Neural progenitor cell (in vitro differentiated cells): ENCODE measurements at regions not wholly inside any gene's neighbourhood (a gene's known extent, or its start where the extent isn't known, plus 50 kb on each side); places are given as distances from the start of the nearest gene placed in this dataset.

Experiments
- DNase-seq: peaks from one replicate; pipeline ENCODE4 v3.0.0-alpha.2; 2016; ENCODE audit warnings: low spot score
- H2AFZ ChIP-seq: fragments of 200-600 bp; sonication (generic); replicated peaks from 2 replicates; pipeline ENCODE4 v1.6.1; 2016; ENCODE audit warnings: antibody characterized with exemption
- H3F3A ChIP-seq: fragments of 200-600 bp; sonication (generic); 2 replicates; pipeline ENCODE4 v1.6.1; 2016; ENCODE audit warnings: antibody characterized with exemption, low read depth
- H3K27ac ChIP-seq: fragments of 200-600 bp; sonication (generic); 2 replicates; pipeline ENCODE4 v1.5.1; 2016; ENCODE audit warnings: mild to moderate bottlenecking
- H3K27me3 ChIP-seq: fragments of 200-600 bp; sonication (generic); 2 replicates; pipeline ENCODE4 v1.6.1; 2016; ENCODE audit warnings: mild to moderate bottlenecking, moderate library complexity
- H3K36me3 ChIP-seq: fragments of 200-600 bp; sonication (generic); 2 replicates; pipeline ENCODE4 v1.5.1; 2016
- H3K4me1 ChIP-seq: fragments of 200-600 bp; sonication (generic); 2 replicates; pipeline ENCODE4 v1.6.1; 2016; ENCODE audit warnings: mixed run types
- H3K4me2 ChIP-seq: fragments of 200-600 bp; sonication (generic); 2 replicates; pipeline ENCODE4 v1.6.1; 2016
- H3K4me3 ChIP-seq: fragments of 200-600 bp; sonication (generic); 2 replicates; pipeline ENCODE4 v1.5.1; 2016
- H3K79me2 ChIP-seq: fragments of 200-600 bp; sonication (generic); 2 replicates; pipeline ENCODE4 v1.6.1; 2016; ENCODE audit warnings: low read depth
- H3K9ac ChIP-seq: fragments of 200-600 bp; sonication (generic); 2 replicates; pipeline ENCODE4 v1.6.1; 2016
- H3K9me3 ChIP-seq: fragments of 200-600 bp; sonication (generic); 2 replicates; pipeline ENCODE4 v1.5.1; 2016; ENCODE audit warnings: low read depth
- H4K20me1 ChIP-seq: fragments of 200-600 bp; sonication (generic); 2 replicates; pipeline ENCODE4 v1.6.1; 2016; ENCODE audit warnings: low read depth
- H3K27ac Mint-ChIP-seq: 3 replicates; pipeline ENCODE4 v1.8.0; 2021; ENCODE audit warnings: mixed read lengths
- H3K27me3 Mint-ChIP-seq: 2 replicates; pipeline ENCODE4 v1.8.0; 2022; ENCODE audit warnings: low read depth, mild to moderate bottlenecking, inconsistent platforms, moderate library complexity, mixed read lengths; ENCODE audit not compliant: insufficient read depth
- H3K36me3 Mint-ChIP-seq: 3 replicates; pipeline ENCODE4 v1.8.0; 2021; ENCODE audit warnings: mixed read lengths
- H3K4me1 Mint-ChIP-seq: 3 replicates; pipeline ENCODE4 v1.8.0; 2021; ENCODE audit warnings: mixed read lengths
- H3K4me3 Mint-ChIP-seq: 3 replicates; pipeline ENCODE4 v1.8.0; 2021; ENCODE audit warnings: mild to moderate bottlenecking, moderate library complexity, mixed read lengths
- H3K9me3 Mint-ChIP-seq: 3 replicates; pipeline ENCODE4 v1.8.0; 2020; ENCODE audit warnings: mixed read lengths
- EZH2 ChIP-seq: fragments of 200-600 bp; sonication (generic); IDR thresholded peaks from 2 replicates; pipeline ENCODE4 v1.6.1; 2017; ENCODE audit warnings: antibody characterized with exemption, mild to moderate bottlenecking, moderate library complexity
- EZH2phosphoT487 ChIP-seq: fragments of 200-600 bp; sonication (generic); IDR thresholded peaks from 2 replicates; pipeline ENCODE4 v1.6.1; 2017; ENCODE audit warnings: antibody characterized with exemption
- TF ChIP-seq, protein P1 (sequence below): fragments of 200-600 bp; sonication (generic); IDR thresholded peaks from 2 replicates; pipeline ENCODE4 v1.5.1; 2017; ENCODE audit warnings: antibody characterized with exemption, mild to moderate bottlenecking

DNA sequence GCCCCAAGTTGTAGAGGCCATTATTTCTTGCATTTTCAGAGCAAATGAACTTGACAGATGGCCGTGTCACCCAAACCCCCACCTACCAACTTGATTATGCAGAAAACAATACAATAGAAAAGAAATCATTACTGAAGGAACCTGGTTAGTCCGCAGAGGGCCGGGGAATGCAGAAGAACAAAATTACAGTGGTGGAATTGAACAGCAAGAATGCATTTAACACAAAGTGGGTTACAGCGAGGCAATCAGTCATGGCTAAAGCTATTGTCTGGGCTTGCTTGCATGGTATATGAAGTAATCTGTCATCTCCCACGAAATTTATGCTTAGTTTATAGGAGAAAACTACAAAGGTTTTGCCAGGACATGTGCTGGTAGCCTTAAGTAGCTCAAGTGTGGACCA is 238.3 kb upstream of the IRX1 start:
- Histone ChIP-seq H3K4me2 (no peak overlapping the region), H3K9me3 (no peaks in the 10 kb centered on the region), H3K27me3 (no peaks in the 10 kb centered on the region), H4K20me1 (no peaks in the 10 kb centered on the region), H3K79me2 (no peaks in the 10 kb centered on the region), H3K36me3 (no peaks in the 10 kb centered on the region), H2AFZ (no peak overlapping the region), H3K9ac (no peak overlapping the region), H3K4me3 (no peak overlapping the region), H3K27ac (no peak overlapping the region), H3F3A (no peaks in the 10 kb centered on the region), H3K4me1 (no peaks in the 10 kb centered on the region)
- peaks cover 4% of the 10 kb centered on the region for H3K27me3 Mint-ChIP-seq
- no peaks in the 10 kb centered on the region for H3K36me3 Mint-ChIP-seq
- no peak overlapping the region for H3K27ac Mint-ChIP-seq
- no peak for DNase-seq
- TF ChIP-seq, protein P1, sequence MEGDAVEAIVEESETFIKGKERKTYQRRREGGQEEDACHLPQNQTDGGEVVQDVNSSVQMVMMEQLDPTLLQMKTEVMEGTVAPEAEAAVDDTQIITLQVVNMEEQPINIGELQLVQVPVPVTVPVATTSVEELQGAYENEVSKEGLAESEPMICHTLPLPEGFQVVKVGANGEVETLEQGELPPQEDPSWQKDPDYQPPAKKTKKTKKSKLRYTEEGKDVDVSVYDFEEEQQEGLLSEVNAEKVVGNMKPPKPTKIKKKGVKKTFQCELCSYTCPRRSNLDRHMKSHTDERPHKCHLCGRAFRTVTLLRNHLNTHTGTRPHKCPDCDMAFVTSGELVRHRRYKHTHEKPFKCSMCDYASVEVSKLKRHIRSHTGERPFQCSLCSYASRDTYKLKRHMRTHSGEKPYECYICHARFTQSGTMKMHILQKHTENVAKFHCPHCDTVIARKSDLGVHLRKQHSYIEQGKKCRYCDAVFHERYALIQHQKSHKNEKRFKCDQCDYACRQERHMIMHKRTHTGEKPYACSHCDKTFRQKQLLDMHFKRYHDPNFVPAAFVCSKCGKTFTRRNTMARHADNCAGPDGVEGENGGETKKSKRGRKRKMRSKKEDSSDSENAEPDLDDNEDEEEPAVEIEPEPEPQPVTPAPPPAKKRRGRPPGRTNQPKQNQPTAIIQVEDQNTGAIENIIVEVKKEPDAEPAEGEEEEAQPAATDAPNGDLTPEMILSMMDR, result no peak
- TF ChIP-seq EZH2 (no peak), EZH2phosphoT487 (no peak)
- peaks cover 4% of the 10 kb centered on the region for H3K4me1 Mint-ChIP-seq
- no peak overlapping the region for H3K4me3 Mint-ChIP-seq
- H3K9me3 Mint-ChIP-seq, result peaks cover 4% of the 10 kb centered on the region

DNA sequence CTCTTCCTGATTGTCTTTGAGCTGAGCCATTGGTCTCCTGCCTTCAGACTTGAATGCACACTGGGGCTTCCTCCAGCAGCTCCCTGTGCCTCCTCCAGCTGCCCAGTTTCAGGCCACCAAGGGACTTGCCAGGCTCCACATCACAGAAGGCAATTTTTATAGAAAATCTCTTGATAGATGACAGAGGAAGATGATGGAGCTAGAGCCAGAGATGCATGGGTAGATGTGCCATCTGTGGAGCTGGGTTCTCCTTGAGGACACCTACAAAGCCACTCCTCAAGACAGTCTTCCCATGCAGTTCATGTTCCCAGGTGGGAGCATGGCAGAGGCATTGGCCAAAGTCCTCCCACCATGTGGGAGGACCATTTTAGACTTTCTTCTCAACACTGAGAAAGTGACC is 239.6 kb upstream of the IRX1 start:
- no peak overlapping the region for H3K27ac ChIP-seq
- TF ChIP-seq EZH2phosphoT487 (no peak), EZH2 (no peak)
- TF ChIP-seq, protein P1, result no peak
- no peak overlapping the region for H3K27ac Mint-ChIP-seq
- H2AFZ ChIP-seq, result no peak overlapping the region
- no peak overlapping the region for H3K4me3 ChIP-seq
- DNase-seq, result no peak
- peaks cover 4% of the 10 kb centered on the region for H3K4me1 Mint-ChIP-seq
- no peaks in the 10 kb centered on the region for H4K20me1 ChIP-seq
- no peaks in the 10 kb centered on the region for H3F3A ChIP-seq
- H3K79me2 ChIP-seq, result no peaks in the 10 kb centered on the region
- H3K4me2 ChIP-seq, result no peak overlapping the region
- H3K36me3 ChIP-seq, result no peaks in the 10 kb centered on the region
- no peak overlapping the region for H3K4me3 Mint-ChIP-seq
- no peak overlapping the region for H3K9ac ChIP-seq
- H3K4me1 ChIP-seq, result no peaks in the 10 kb centered on the region
- H3K9me3 Mint-ChIP-seq, result peaks cover 2% of the 10 kb centered on the region
- no peaks in the 10 kb centered on the region for H3K27me3 ChIP-seq
- H3K27me3 Mint-ChIP-seq, result peaks cover 6% of the 10 kb centered on the region
- H3K36me3 Mint-ChIP-seq, result no peaks in the 10 kb centered on the region
- no peaks in the 10 kb centered on the region for H3K9me3 ChIP-seq

DNA sequence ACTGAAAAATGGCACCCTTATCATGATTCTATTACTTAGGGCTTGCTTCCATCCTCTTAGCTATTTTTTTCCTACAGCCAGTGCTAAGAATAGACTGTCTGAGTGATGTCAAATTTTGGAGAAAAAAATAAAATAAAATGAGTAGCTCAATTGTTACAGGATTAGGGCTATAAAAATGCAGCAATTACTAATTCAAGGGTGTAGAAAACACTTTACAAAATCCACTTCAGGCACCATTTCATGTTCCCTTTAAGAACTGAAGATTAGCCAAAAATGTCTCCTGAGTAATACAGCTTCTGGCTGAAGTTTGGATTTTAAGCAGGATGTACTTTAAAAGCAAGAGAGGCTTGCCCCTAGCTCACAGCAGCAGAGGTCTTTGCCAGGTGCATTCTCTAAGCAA is 240.5 kb upstream of the IRX1 start:
- no peak for DNase-seq
- Histone ChIP-seq H2AFZ (no peak overlapping the region), H3K36me3 (no peaks in the 10 kb centered on the region), H3K79me2 (no peaks in the 10 kb centered on the region), H4K20me1 (no peaks in the 10 kb centered on the region), H3K4me2 (no peak overlapping the region), H3K4me3 (no peak overlapping the region), H3K27ac (no peak overlapping the region), H3K27me3 (no peaks in the 10 kb centered on the region), H3K9me3 (no peaks in the 10 kb centered on the region), H3K9ac (no peak overlapping the region), H3K4me1 (no peaks in the 10 kb centered on the region), H3F3A (no peaks in the 10 kb centered on the region)
- no peaks in the 10 kb centered on the region for H3K36me3 Mint-ChIP-seq
- H3K27me3 Mint-ChIP-seq, result peaks cover 8% of the 10 kb centered on the region
- H3K4me3 Mint-ChIP-seq, result no peak overlapping the region
- no peak overlapping the region for H3K27ac Mint-ChIP-seq
- H3K9me3 Mint-ChIP-seq, result no peaks in the 10 kb centered on the region
- peaks cover 4% of the 10 kb centered on the region for H3K4me1 Mint-ChIP-seq
- TF ChIP-seq, protein P1, result no peak
- TF ChIP-seq EZH2phosphoT487 (no peak), EZH2 (no peak)
